Nephron progenitor cell (in vitro differentiated cells): ENCODE measurements at regions not wholly inside any gene's neighbourhood (a gene's known extent, or its start where the extent isn't known, plus 50 kb on each side); places are given as distances from the start of the nearest gene placed in this dataset.

Experiments used
- DNase-seq: peaks from one replicate; pipeline ENCODE4 v3.0.0; 2021
- H3K27ac Mint-ChIP-seq: 2 replicates; pipeline ENCODE4 v1.8.0; 2021; ENCODE audit warnings: mild to moderate bottlenecking, moderate library complexity, mixed read lengths
- H3K27me3 Mint-ChIP-seq: 2 replicates; pipeline ENCODE4 v1.8.0; 2021; ENCODE audit warnings: mild to moderate bottlenecking, low read depth, mixed read lengths; ENCODE audit not compliant: poor library complexity
- H3K36me3 Mint-ChIP-seq: 2 replicates; pipeline ENCODE4 v1.8.0; 2021; ENCODE audit warnings: low read depth, mixed read lengths
- H3K4me1 Mint-ChIP-seq: 2 replicates; pipeline ENCODE4 v1.8.0; 2021; ENCODE audit warnings: mixed read lengths
- H3K4me3 Mint-ChIP-seq: 2 replicates; pipeline ENCODE4 v1.8.0; 2021; ENCODE audit warnings: mild to moderate bottlenecking, moderate library complexity, mixed read lengths
- H3K9me3 Mint-ChIP-seq: 2 replicates; pipeline ENCODE4 v1.8.0; 2021; ENCODE audit warnings: mild to moderate bottlenecking, moderate library complexity, mixed read lengths
- CTCF ChIP-seq: fragments of 200-600 bp; sonication (generic); IDR thresholded peaks from 2 replicates; pipeline ENCODE4 v1.5.0; 2021; ENCODE audit warnings: antibody characterized with exemption

- no peak overlapping the region for H3K27ac Mint-ChIP-seq
- no peak for TF ChIP-seq CTCF
Observed at GRCh38 chr2:145777297-145777696, 1257.4 kb upstream of the ZEB2 start.

GRCh38 chr2:145775591-145775990 is 1255.7 kb upstream of the ZEB2 start:
- TF ChIP-seq CTCF = no peak
- Mint-ChIP-seq H3K9me3 (peaks cover 3% of the 10 kb centered on the region), H3K4me3 (no peak overlapping the region), H3K27me3 (peaks cover 4% of the 10 kb centered on the region), H3K36me3 (no peaks in the 10 kb centered on the region), H3K27ac (no peak overlapping the region), H3K4me1 (no peaks in the 10 kb centered on the region)
- no peak for DNase-seq

More at GRCh38 chr2:145777297-145777696, 1257.4 kb upstream of the ZEB2 start:
- H3K4me3 Mint-ChIP-seq = no peak overlapping the region
- no peaks in the 10 kb centered on the region for H3K4me1 Mint-ChIP-seq
- H3K9me3 Mint-ChIP-seq = peaks cover 13% of the 10 kb centered on the region
- no peaks in the 10 kb centered on the region for H3K36me3 Mint-ChIP-seq
- H3K27me3 Mint-ChIP-seq = peaks cover 4% of the 10 kb centered on the region
- no peak for DNase-seq

- Mint-ChIP-seq H3K9me3 (no peaks in the 10 kb centered on the region), H3K27ac (no peak overlapping the region), H3K4me3 (no peak overlapping the region), H3K27me3 (peaks cover 3% of the 10 kb centered on the region), H3K4me1 (no peaks in the 10 kb centered on the region), H3K36me3 (no peaks in the 10 kb centered on the region)
- no peak for DNase-seq
- TF ChIP-seq CTCF = no peak
Observed at GRCh38 chr2:145771525-145771924, 1251.6 kb upstream of the ZEB2 start.

GRCh38 chr2:145769011-145769716 is 1249.2 kb upstream of the ZEB2 start:
- H3K9me3 Mint-ChIP-seq = no peaks in the 10 kb centered on the region
- no peaks in the 10 kb centered on the region for H3K36me3 Mint-ChIP-seq
- no peak for DNase-seq
- no peaks in the 10 kb centered on the region for H3K27me3 Mint-ChIP-seq
- no peak overlapping the region for H3K27ac Mint-ChIP-seq
- no peak overlapping the region for H3K4me3 Mint-ChIP-seq
- no peaks in the 10 kb centered on the region for H3K4me1 Mint-ChIP-seq
- TF ChIP-seq CTCF = no peak

GRCh38 chr2:145765874-145766273 is 1246.0 kb upstream of the ZEB2 start:
- no peak for DNase-seq
- no peak overlapping the region for H3K4me3 Mint-ChIP-seq
- no peaks in the 10 kb centered on the region for H3K9me3 Mint-ChIP-seq
- H3K4me1 Mint-ChIP-seq = no peaks in the 10 kb centered on the region
- no peaks in the 10 kb centered on the region for H3K36me3 Mint-ChIP-seq
- H3K27ac Mint-ChIP-seq = no peak overlapping the region
- no peak for TF ChIP-seq CTCF
- H3K27me3 Mint-ChIP-seq = no peaks in the 10 kb centered on the region

GRCh38 chr2:145764631-145765030 is 1244.7 kb upstream of the ZEB2 start:
- DNase-seq = no peak
- no peaks in the 10 kb centered on the region for H3K36me3 Mint-ChIP-seq
- no peaks in the 10 kb centered on the region for H3K4me1 Mint-ChIP-seq
- TF ChIP-seq CTCF = no peak
- H3K9me3 Mint-ChIP-seq = no peaks in the 10 kb centered on the region
- H3K4me3 Mint-ChIP-seq = no peak overlapping the region
- no peaks in the 10 kb centered on the region for H3K27me3 Mint-ChIP-seq
- H3K27ac Mint-ChIP-seq = no peak overlapping the region
